ENCODE measurements at regions not wholly inside any gene's neighbourhood (a gene's known extent, or its start where the extent isn't known, plus 50 kb on each side); places are given as distances from the start of the nearest gene placed in this dataset.

DNA sequence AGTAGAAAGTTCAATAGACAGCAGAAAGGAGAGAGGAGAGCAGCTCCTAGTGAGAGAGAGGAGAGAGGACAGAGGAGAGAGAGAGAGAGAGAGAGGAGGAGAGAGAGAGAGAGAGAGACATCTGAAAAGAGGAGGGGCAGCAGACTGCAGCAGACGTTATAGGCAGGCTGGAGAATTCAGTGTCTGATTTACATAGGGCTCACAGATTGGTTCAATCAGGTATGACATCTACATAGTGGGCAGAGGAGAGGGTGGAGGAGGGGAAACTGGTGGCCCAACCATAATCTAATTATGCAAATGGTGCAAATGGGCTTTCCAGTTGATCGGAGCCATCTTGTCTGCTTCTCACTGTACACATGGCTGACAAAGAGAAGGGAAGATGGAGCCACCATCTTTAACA, 221.3 kb upstream of the TRPC4 start:
- no peaks in the 10 kb centered on the region for H3K27me3 Mint-ChIP-seq
- H3K27me3 ChIP-seq (ENCODE audit: control insufficient read depth in 1 of 2, insufficient read depth in 2 of 2, low read length in 2 of 2): no peaks in the 10 kb centered on the region
- H3K27ac Mint-ChIP-seq: no peak overlapping the region
- POLR2A ChIA-PET: no interaction called here
- H3K27ac ChIP-seq (ENCODE audit: low read depth in 1 of 2, low read length in 2 of 2): no peak overlapping the region
- H3K36me3 Mint-ChIP-seq (ENCODE audit: low read depth): no peaks in the 10 kb centered on the region
- H3K36me3 ChIP-seq (ENCODE audit: insufficient read depth, low read length): no peaks in the 10 kb centered on the region
- no peaks in the 10 kb centered on the region for H3K4me1 Mint-ChIP-seq (ENCODE audit: low read depth)
- TF ChIP-seq CTCF (IDR thresholded peaks at IDR 0.05): no peak
- no peak overlapping the region for H3K4me3 Mint-ChIP-seq
- intact Hi-C loops (cut with DNase I, micrococcal nuclease): no loop called here
- no peak for ATAC-seq (ENCODE audit: poor library complexity)
- CTCF ChIA-PET: no interaction called here
- H3K9me3 ChIP-seq (ENCODE audit: control insufficient read depth in 1 of 2, insufficient read depth in 1 of 2, low read length in 2 of 2): peaks cover 12 to 14% of the 10 kb centered on the region in 2 experiments
- H3K4me3 ChIP-seq (ENCODE audit: low read length): no peak overlapping the region
- no peak for DNase-seq
- peaks cover 2% of the 10 kb centered on the region for H3K9me3 Mint-ChIP-seq
- H3K4me1 ChIP-seq (ENCODE audit: insufficient read depth, low read length): no peaks in the 10 kb centered on the region

DNA sequence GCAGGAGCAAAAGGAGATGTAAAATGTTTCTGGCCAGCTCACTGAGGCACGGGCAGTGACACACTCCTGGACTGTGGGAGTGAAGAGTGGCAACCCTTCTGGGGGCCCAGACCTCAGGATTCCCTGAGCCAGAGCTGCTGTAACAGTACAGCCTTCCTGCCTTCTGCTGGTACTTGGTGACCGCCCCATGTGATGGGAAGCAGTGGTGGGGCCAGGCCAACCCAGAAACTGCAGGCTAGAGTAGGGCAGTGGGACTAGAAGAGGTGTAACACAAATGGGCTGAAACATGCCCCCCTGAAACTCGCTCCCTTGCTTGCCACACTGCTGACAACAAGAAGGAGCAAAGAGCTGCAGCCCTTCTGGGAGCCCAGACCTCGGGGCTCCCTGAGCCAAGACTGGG, 217.1 kb upstream of the TRPC4 start:
- Histone ChIP-seq H3K4me1 (ENCODE audit: insufficient read depth, low read length) (no peaks in the 10 kb centered on the region), H3K9me3 (ENCODE audit: control insufficient read depth in 1 of 2, insufficient read depth in 1 of 2, low read length in 2 of 2) (peaks cover 19 to 22% of the 10 kb centered on the region in 2 experiments), H3K4me3 (ENCODE audit: low read length) (no peak overlapping the region), H3K27me3 (ENCODE audit: control insufficient read depth in 1 of 2, insufficient read depth in 2 of 2, low read length in 2 of 2) (no peaks in the 10 kb centered on the region), H3K36me3 (ENCODE audit: insufficient read depth, low read length) (no peaks in the 10 kb centered on the region), H3K27ac (ENCODE audit: low read depth in 1 of 2, low read length in 2 of 2) (no peak overlapping the region)
- H3K27me3 Mint-ChIP-seq: no peaks in the 10 kb centered on the region
- ChIA-PET CTCF (no interaction called here), POLR2A (no interaction called here)
- ATAC-seq (ENCODE audit: poor library complexity): no peak
- H3K27ac Mint-ChIP-seq: no peak overlapping the region
- H3K4me3 Mint-ChIP-seq: no peak overlapping the region
- intact Hi-C loops (cut with DNase I, micrococcal nuclease): no loop called here
- DNase-seq: no peak
- no peaks in the 10 kb centered on the region for H3K36me3 Mint-ChIP-seq (ENCODE audit: low read depth)
- no peak for TF ChIP-seq CTCF (IDR thresholded peaks at IDR 0.05)
- no peaks in the 10 kb centered on the region for H3K4me1 Mint-ChIP-seq (ENCODE audit: low read depth)
- peaks cover 6% of the 10 kb centered on the region for H3K9me3 Mint-ChIP-seq

- Histone ChIP-seq H3K4me3 (ENCODE audit: low read length) (no peak overlapping the region), H3K4me1 (ENCODE audit: insufficient read depth, low read length) (no peaks in the 10 kb centered on the region), H3K36me3 (ENCODE audit: insufficient read depth, low read length) (no peaks in the 10 kb centered on the region), H3K27ac (ENCODE audit: low read depth in 1 of 2, low read length in 2 of 2) (no peak overlapping the region), H3K9me3 (ENCODE audit: control insufficient read depth in 1 of 2, insufficient read depth in 1 of 2, low read length in 2 of 2) (peaks cover 19 to 27% of the 10 kb centered on the region in 2 experiments), H3K27me3 (ENCODE audit: control insufficient read depth in 1 of 2, insufficient read depth in 2 of 2, low read length in 2 of 2) (no peaks in the 10 kb centered on the region)
- no peak for TF ChIP-seq CTCF (IDR thresholded peaks at IDR 0.05)
- Mint-ChIP-seq H3K27me3 (no peaks in the 10 kb centered on the region), H3K4me1 (ENCODE audit: low read depth) (no peaks in the 10 kb centered on the region), H3K27ac (no peak overlapping the region), H3K4me3 (no peak overlapping the region), H3K9me3 (peaks cover 12% of the 10 kb centered on the region), H3K36me3 (ENCODE audit: low read depth) (no peaks in the 10 kb centered on the region)
- ATAC-seq (ENCODE audit: poor library complexity) (no peak), DNase-seq (no peak)
- intact Hi-C loops (cut with DNase I, micrococcal nuclease): no loop called here
- ChIA-PET POLR2A (no interaction called here), CTCF (no interaction called here)
These were observed 216.4 kb upstream of the TRPC4 start for GRCh38 chr13:38086013-38086412.

Data from CD4-positive, alpha-beta T cell (primary cell).